SK-N-SH treated with all-trans-retinoic acid at 6 μM for 48 hours (cell line): ENCODE measurements at regions not wholly inside any gene's neighbourhood (a gene's known extent, or its start where the extent isn't known, plus 50 kb on each side); places are given as distances from the start of the nearest gene placed in this dataset.

Source experiments
- ATAC-seq: fragments of 200-7000 bp; cut with Tn5 transposase; 3 replicates; pipeline ENCODE4 v1.9.1; 2020; ENCODE audit warnings: mild to moderate bottlenecking, moderate library complexity
- BACH2 ChIP-seq: fragments of 250-450 bp; sonication (Bioruptor Pico); IDR thresholded peaks from 2 replicates; pipeline ENCODE4 v1.9.0; 2021; ENCODE audit warnings: mild to moderate bottlenecking, borderline replicate concordance
- CSDC2 ChIP-seq: fragments of 250-450 bp; sonication (Bioruptor Pico); IDR thresholded peaks from 2 replicates; pipeline ENCODE4 v1.5.0; 2020; ENCODE audit warnings: mild to moderate bottlenecking, moderate library complexity
- ESRRG ChIP-seq: fragments of 250-450 bp; sonication (Bioruptor Pico); IDR thresholded peaks from 2 replicates; pipeline ENCODE4 v1.6.1; 2021; ENCODE audit warnings: mild to moderate bottlenecking
- ISL1 ChIP-seq: fragments of 250-450 bp; sonication (Bioruptor Pico); IDR thresholded peaks from 2 replicates; pipeline ENCODE4 v2.1.2; 2022; ENCODE audit warnings: mild to moderate bottlenecking, moderate library complexity
- OSR1 ChIP-seq: fragments of 250-450 bp; sonication (Bioruptor Pico); IDR thresholded peaks from 2 replicates; pipeline ENCODE4 v1.8.0; 2022; ENCODE audit warnings: moderate library complexity, mild to moderate bottlenecking, inconsistent platforms
- TCF4 ChIP-seq: fragments of 250-450 bp; sonication (Bioruptor Pico); IDR thresholded peaks from 2 replicates; pipeline ENCODE4 v1.8.0; 2021; ENCODE audit warnings: mild to moderate bottlenecking, moderate library complexity, borderline replicate concordance
- ZFP3 ChIP-seq: fragments of 250-450 bp; sonication (Bioruptor Pico); IDR thresholded peaks from 2 replicates; pipeline ENCODE4 v1.5.0; 2020; ENCODE audit warnings: mild to moderate bottlenecking, moderate library complexity
- ZFP30 ChIP-seq: fragments of 450-650 bp; formaldehyde crosslinking; IDR thresholded peaks from 2 replicates; pipeline ENCODE4 v1.5.0; 2022; ENCODE audit warnings: mild to moderate bottlenecking, moderate library complexity
- ZNF565 ChIP-seq: fragments of 450-650 bp; formaldehyde crosslinking; conservative IDR thresholded peaks from 2 replicates; pipeline ENCODE4 v1.5.0; 2020; ENCODE audit warnings: low read depth, mild to moderate bottlenecking, moderate library complexity
- ZNF8 ChIP-seq: fragments of 450-650 bp; formaldehyde crosslinking; IDR thresholded peaks from 2 replicates; pipeline ENCODE4 v1.5.0; 2020; ENCODE audit warnings: mild to moderate bottlenecking, moderate library complexity
- TF ChIP-seq, protein P1 (sequence below): fragments of 250-450 bp; sonication (Bioruptor Pico); IDR thresholded peaks from 2 replicates; pipeline ENCODE4 v1.5.1; 2021; ENCODE audit warnings: mild to moderate bottlenecking, moderate library complexity
- TF ChIP-seq, protein P2 (sequence below): fragments of 250-450 bp; sonication (Bioruptor Pico); IDR thresholded peaks from 2 replicates; pipeline ENCODE4 v1.8.0; 2021; ENCODE audit warnings: low read depth, mild to moderate bottlenecking, moderate library complexity, borderline replicate concordance
- TF ChIP-seq, protein P3 (sequence below): fragments of 250-450 bp; sonication (Bioruptor Pico); IDR thresholded peaks from 2 replicates; pipeline ENCODE4 v1.5.0; 2020; ENCODE audit warnings: mild to moderate bottlenecking, moderate library complexity
- TF ChIP-seq, protein P4 (sequence below): fragments of 250-450 bp; sonication (Bioruptor Pico); IDR thresholded peaks from 2 replicates; pipeline ENCODE4 v1.8.0; 2020; ENCODE audit warnings: mild to moderate bottlenecking, moderate library complexity, borderline replicate concordance

DNA sequence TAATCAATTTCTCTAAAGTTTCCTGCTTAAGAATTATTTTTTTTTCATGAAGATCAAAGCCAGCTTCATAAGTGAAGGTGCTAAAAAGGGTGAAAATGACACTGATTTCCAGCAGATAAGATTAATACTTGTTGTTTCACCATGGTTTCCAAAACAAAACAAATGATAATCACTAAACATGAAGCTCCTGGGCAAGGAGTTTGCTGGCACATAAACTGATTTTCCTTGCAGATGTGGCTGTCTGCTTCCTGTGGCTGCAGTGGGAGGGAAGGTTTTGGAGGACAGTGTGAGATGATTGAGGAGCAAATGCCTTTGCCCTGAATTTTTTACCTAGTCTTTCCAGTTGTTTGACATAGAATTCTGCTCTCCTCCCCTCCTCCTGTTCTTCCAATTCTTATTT lies 228.8 kb downstream of the DIPK2A start:
- no peak for TF ChIP-seq OSR1
- no peak for TF ChIP-seq ZFP3
- ATAC-seq, result no peak

DNA sequence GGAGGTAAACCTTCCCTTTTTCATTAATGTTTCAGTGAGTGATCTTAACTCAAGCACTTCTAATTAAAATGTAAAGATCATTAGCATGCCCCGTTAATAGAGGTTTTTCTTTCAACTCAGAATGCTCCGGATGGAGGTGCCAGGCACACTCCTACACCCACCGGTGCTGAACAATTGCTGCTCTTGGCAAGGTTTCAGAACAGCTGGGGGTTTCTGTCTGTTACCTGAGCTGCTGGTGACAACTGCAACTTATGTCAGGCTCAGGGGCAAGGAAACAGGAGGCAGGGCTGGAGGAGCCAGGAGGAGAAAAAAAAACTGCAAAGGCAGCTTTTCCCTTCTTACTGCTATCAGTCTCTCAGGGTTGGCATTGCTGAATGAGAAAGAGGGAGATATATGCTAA lies 250.1 kb downstream of the DIPK2A start:
- no peak for ATAC-seq
- TF ChIP-seq, protein P1, sequence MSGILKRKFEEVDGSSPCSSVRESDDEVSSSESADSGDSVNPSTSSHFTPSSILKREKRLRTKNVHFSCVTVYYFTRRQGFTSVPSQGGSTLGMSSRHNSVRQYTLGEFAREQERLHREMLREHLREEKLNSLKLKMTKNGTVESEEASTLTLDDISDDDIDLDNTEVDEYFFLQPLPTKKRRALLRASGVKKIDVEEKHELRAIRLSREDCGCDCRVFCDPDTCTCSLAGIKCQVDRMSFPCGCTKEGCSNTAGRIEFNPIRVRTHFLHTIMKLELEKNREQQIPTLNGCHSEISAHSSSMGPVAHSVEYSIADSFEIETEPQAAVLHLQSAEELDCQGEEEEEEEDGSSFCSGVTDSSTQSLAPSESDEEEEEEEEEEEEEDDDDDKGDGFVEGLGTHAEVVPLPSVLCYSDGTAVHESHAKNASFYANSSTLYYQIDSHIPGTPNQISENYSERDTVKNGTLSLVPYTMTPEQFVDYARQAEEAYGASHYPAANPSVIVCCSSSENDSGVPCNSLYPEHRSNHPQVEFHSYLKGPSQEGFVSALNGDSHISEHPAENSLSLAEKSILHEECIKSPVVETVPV (CRISPR knock-in tag), result no peak
- TF ChIP-seq ZFP3 (no peak), ZNF565 (CRISPR knock-in tag) (no peak), BACH2 (CRISPR knock-in tag) (no peak), OSR1 (no peak), ZFP30 (CRISPR knock-in tag) (no peak), ZNF8 (CRISPR knock-in tag) (no peak)
- TF ChIP-seq, protein P2, sequence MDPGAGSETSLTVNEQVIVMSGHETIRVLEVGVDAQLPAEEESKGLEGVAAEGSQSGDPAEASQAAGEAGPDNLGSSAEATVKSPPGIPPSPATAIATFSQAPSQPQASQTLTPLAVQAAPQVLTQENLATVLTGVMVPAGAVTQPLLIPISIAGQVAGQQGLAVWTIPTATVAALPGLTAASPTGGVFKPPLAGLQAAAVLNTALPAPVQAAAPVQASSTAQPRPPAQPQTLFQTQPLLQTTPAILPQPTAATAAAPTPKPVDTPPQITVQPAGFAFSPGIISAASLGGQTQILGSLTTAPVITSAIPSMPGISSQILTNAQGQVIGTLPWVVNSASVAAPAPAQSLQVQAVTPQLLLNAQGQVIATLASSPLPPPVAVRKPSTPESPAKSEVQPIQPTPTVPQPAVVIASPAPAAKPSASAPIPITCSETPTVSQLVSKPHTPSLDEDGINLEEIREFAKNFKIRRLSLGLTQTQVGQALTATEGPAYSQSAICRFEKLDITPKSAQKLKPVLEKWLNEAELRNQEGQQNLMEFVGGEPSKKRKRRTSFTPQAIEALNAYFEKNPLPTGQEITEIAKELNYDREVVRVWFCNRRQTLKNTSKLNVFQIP (CRISPR knock-in tag), result no peak

DNA sequence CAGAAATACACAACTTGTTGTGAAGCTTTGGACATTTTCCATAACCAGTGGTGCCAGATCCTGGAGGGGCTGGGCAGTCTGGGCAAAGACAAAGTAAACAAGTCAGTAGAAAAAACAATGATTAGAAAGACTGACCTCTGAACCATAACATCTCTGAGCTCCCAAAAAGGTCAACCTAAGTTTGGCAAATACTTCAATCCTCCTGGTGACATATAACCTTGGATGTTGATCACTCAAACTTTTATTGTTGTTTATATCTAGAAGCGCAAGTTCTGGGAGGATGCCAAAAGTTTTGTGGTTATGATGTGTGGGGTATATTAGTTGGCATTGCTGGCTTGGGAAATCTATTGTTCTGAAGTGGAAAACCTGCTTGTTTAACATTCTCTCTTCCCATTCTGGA lies 257.7 kb downstream of the DIPK2A start:
- TF ChIP-seq BACH2 (CRISPR knock-in tag) (no peak), ZFP3 (no peak), CSDC2 (CRISPR knock-in tag) (no peak), ISL1 (CRISPR knock-in tag) (no peak)
- TF ChIP-seq, protein P1 (CRISPR knock-in tag), result no peak

DNA sequence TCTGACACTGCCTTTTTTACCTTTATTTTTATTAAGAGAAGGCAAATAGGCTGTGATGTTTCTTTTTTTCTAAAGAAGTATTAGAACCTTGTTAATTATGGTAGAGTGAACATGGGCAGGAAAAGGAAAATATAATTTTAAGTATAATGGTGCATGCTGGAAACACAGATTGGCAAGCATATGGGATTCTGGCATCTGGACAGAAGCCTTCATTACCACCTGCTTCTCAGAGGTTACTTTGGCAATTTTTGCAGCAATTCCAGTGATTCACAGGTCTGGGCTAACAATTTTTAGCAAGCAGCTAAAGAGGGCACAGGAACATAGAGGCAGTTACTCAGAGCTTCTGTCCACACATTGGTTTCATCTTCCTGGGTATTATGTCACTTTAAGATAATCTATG lies 258.3 kb downstream of the DIPK2A start:
- ATAC-seq, result no peak
- TF ChIP-seq, protein P3, sequence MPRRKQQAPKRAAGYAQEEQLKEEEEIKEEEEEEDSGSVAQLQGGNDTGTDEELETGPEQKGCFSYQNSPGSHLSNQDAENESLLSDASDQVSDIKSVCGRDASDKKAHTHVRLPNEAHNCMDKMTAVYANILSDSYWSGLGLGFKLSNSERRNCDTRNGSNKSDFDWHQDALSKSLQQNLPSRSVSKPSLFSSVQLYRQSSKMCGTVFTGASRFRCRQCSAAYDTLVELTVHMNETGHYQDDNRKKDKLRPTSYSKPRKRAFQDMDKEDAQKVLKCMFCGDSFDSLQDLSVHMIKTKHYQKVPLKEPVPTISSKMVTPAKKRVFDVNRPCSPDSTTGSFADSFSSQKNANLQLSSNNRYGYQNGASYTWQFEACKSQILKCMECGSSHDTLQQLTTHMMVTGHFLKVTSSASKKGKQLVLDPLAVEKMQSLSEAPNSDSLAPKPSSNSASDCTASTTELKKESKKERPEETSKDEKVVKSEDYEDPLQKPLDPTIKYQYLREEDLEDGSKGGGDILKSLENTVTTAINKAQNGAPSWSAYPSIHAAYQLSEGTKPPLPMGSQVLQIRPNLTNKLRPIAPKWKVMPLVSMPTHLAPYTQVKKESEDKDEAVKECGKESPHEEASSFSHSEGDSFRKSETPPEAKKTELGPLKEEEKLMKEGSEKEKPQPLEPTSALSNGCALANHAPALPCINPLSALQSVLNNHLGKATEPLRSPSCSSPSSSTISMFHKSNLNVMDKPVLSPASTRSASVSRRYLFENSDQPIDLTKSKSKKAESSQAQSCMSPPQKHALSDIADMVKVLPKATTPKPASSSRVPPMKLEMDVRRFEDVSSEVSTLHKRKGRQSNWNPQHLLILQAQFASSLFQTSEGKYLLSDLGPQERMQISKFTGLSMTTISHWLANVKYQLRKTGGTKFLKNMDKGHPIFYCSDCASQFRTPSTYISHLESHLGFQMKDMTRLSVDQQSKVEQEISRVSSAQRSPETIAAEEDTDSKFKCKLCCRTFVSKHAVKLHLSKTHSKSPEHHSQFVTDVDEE (CRISPR knock-in tag), result no peak
- TF ChIP-seq ISL1 (CRISPR knock-in tag) (no peak), ZNF565 (CRISPR knock-in tag) (no peak), ZFP30 (CRISPR knock-in tag) (no peak), ESRRG (CRISPR knock-in tag) (no peak), TCF4 (CRISPR knock-in tag) (no peak), ZNF8 (CRISPR knock-in tag) (no peak)
- TF ChIP-seq, protein P4, sequence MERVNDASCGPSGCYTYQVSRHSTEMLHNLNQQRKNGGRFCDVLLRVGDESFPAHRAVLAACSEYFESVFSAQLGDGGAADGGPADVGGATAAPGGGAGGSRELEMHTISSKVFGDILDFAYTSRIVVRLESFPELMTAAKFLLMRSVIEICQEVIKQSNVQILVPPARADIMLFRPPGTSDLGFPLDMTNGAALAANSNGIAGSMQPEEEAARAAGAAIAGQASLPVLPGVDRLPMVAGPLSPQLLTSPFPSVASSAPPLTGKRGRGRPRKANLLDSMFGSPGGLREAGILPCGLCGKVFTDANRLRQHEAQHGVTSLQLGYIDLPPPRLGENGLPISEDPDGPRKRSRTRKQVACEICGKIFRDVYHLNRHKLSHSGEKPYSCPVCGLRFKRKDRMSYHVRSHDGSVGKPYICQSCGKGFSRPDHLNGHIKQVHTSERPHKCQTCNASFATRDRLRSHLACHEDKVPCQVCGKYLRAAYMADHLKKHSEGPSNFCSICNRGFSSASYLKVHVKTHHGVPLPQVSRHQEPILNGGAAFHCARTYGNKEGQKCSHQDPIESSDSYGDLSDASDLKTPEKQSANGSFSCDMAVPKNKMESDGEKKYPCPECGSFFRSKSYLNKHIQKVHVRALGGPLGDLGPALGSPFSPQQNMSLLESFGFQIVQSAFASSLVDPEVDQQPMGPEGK (CRISPR knock-in tag), result no peak
- TF ChIP-seq, protein P1 (CRISPR knock-in tag), result no peak
- TF ChIP-seq, protein P2 (CRISPR knock-in tag), result no peak

More for the DNA sequence above, 257.7 kb downstream of the DIPK2A start:
- ATAC-seq, result no peak
